Activated T-helper 1 cell treated with anti-CD3 and anti-CD28 coated beads, Interleukin-12 subunit alpha, Interleukin-12 subunit beta, Interleukin-2, Interleukin-4 antibody, amounts not matched to agents 30 ng/mL and 10 ng/mL and 1 ng/mL, durations not matched to agents 14 hours and 24 hours and 36 hours (primary cell): ENCODE measurements at regions not wholly inside any gene's neighbourhood (a gene's known extent, or its start where the extent isn't known, plus 50 kb on each side); places are given as distances from the start of the nearest gene placed in this dataset.

Experiments used
- DNase-seq: peaks from one replicate; pipeline ENCODE4 v3.0.0; 2021; ENCODE audit warnings: low spot score
- H3K27ac Mint-ChIP-seq: one replicate; pipeline ENCODE4 v1.8.0; 2021; ENCODE audit warnings: mild to moderate bottlenecking, mixed read lengths
- H3K27me3 Mint-ChIP-seq: one replicate; pipeline ENCODE4 v1.8.0; 2022; ENCODE audit warnings: mild to moderate bottlenecking, moderate library complexity, mixed read lengths; ENCODE audit not compliant: insufficient read depth
- H3K36me3 Mint-ChIP-seq: one replicate; pipeline ENCODE4 v1.8.0; 2021; ENCODE audit warnings: low read depth, mixed read lengths
- H3K4me1 Mint-ChIP-seq: one replicate; pipeline ENCODE4 v1.8.0; 2021; ENCODE audit warnings: low read depth, mixed read lengths
- H3K4me3 Mint-ChIP-seq: one replicate; pipeline ENCODE4 v1.8.0; 2021; ENCODE audit warnings: mild to moderate bottlenecking, moderate library complexity, mixed read lengths
- H3K9me3 Mint-ChIP-seq: one replicate; pipeline ENCODE4 v1.8.0; 2021; ENCODE audit warnings: mixed read lengths
- intact Hi-C: fragments of 100-400 bp; cut with micrococcal nuclease; formaldehyde crosslinking; loops from one replicate; pipeline ENCODE4 v1.15.1; 2024

- H3K4me1 Mint-ChIP-seq, result no peaks in the 10 kb centered on the region
- H3K27ac Mint-ChIP-seq, result no peak overlapping the region
- no peak overlapping the region for H3K4me3 Mint-ChIP-seq
- DNase-seq, result no peak
- no peaks in the 10 kb centered on the region for H3K9me3 Mint-ChIP-seq
- H3K36me3 Mint-ChIP-seq, result no peaks in the 10 kb centered on the region
- H3K27me3 Mint-ChIP-seq, result no peaks in the 10 kb centered on the region
- intact Hi-C loops, result no loop called here
Observed at GRCh38 chr13:97616385-97616784, 182.4 kb downstream of the RAP2A start.

GRCh38 chr13:97621025-97621424 lies 187.1 kb downstream of the RAP2A start:
- Mint-ChIP-seq H3K4me3 (no peak overlapping the region), H3K9me3 (no peaks in the 10 kb centered on the region), H3K36me3 (no peaks in the 10 kb centered on the region), H3K27me3 (no peaks in the 10 kb centered on the region), H3K4me1 (no peaks in the 10 kb centered on the region), H3K27ac (no peak overlapping the region)
- DNase-seq, result no peak
- intact Hi-C loops, result no loop called here

- H3K9me3 Mint-ChIP-seq, result no peaks in the 10 kb centered on the region
- H3K4me1 Mint-ChIP-seq, result no peaks in the 10 kb centered on the region
- H3K36me3 Mint-ChIP-seq, result no peaks in the 10 kb centered on the region
- intact Hi-C loops, result no loop called here
- no peak for DNase-seq
- H3K27ac Mint-ChIP-seq, result no peak overlapping the region
- H3K4me3 Mint-ChIP-seq, result no peak overlapping the region
- H3K27me3 Mint-ChIP-seq, result no peaks in the 10 kb centered on the region
Observed at GRCh38 chr13:97621631-97622030, 187.7 kb downstream of the RAP2A start.

GRCh38 chr13:97627566-97627965 lies 193.6 kb downstream of the RAP2A start:
- Mint-ChIP-seq H3K27me3 (peaks cover 7% of the 10 kb centered on the region), H3K4me1 (no peaks in the 10 kb centered on the region), H3K4me3 (no peak overlapping the region), H3K36me3 (no peaks in the 10 kb centered on the region), H3K27ac (no peak overlapping the region), H3K9me3 (no peaks in the 10 kb centered on the region)
- intact Hi-C loops, result no loop called here
- DNase-seq, result no peak

- Mint-ChIP-seq H3K4me3 (no peak overlapping the region), H3K27me3 (peaks cover 7% of the 10 kb centered on the region)
- intact Hi-C loops, result no loop called here
Observed at GRCh38 chr13:97629601-97630272, 195.8 kb downstream of the RAP2A start.

GRCh38 chr13:97630725-97631124 lies 196.8 kb downstream of the RAP2A start:
- H3K4me1 Mint-ChIP-seq, result no peaks in the 10 kb centered on the region
- intact Hi-C loops, result no loop called here
- H3K27ac Mint-ChIP-seq, result no peak overlapping the region
- H3K27me3 Mint-ChIP-seq, result peaks cover 7% of the 10 kb centered on the region
- H3K9me3 Mint-ChIP-seq, result no peaks in the 10 kb centered on the region
- no peak for DNase-seq
- H3K4me3 Mint-ChIP-seq, result no peak overlapping the region
- no peaks in the 10 kb centered on the region for H3K36me3 Mint-ChIP-seq

More at GRCh38 chr13:97629601-97630272, 195.8 kb downstream of the RAP2A start:
- no peaks in the 10 kb centered on the region for H3K36me3 Mint-ChIP-seq
- H3K9me3 Mint-ChIP-seq, result no peaks in the 10 kb centered on the region
- no peak for DNase-seq
- H3K4me1 Mint-ChIP-seq, result no peaks in the 10 kb centered on the region
- no peak overlapping the region for H3K27ac Mint-ChIP-seq

GRCh38 chr13:97631158-97631557 lies 197.2 kb downstream of the RAP2A start:
- no peak for DNase-seq
- no peaks in the 10 kb centered on the region for H3K36me3 Mint-ChIP-seq
- intact Hi-C loops, result no loop called here
- H3K27ac Mint-ChIP-seq, result no peak overlapping the region
- no peaks in the 10 kb centered on the region for H3K4me1 Mint-ChIP-seq
- H3K4me3 Mint-ChIP-seq, result no peak overlapping the region
- H3K27me3 Mint-ChIP-seq, result peaks cover 7% of the 10 kb centered on the region
- H3K9me3 Mint-ChIP-seq, result no peaks in the 10 kb centered on the region

GRCh38 chr13:97639236-97639635 lies 205.3 kb downstream of the RAP2A start:
- intact Hi-C loops, result no loop called here
- H3K27ac Mint-ChIP-seq, result no peak overlapping the region
- H3K4me1 Mint-ChIP-seq, result no peaks in the 10 kb centered on the region
- no peaks in the 10 kb centered on the region for H3K27me3 Mint-ChIP-seq
- H3K4me3 Mint-ChIP-seq, result no peak overlapping the region
- no peaks in the 10 kb centered on the region for H3K36me3 Mint-ChIP-seq
- no peaks in the 10 kb centered on the region for H3K9me3 Mint-ChIP-seq
- no peak for DNase-seq

GRCh38 chr13:97640268-97640667 lies 206.3 kb downstream of the RAP2A start:
- intact Hi-C loops, result no loop called here
- Mint-ChIP-seq H3K36me3 (no peaks in the 10 kb centered on the region), H3K4me1 (no peaks in the 10 kb centered on the region), H3K9me3 (no peaks in the 10 kb centered on the region), H3K27ac (no peak overlapping the region), H3K4me3 (no peak overlapping the region), H3K27me3 (no peaks in the 10 kb centered on the region)
- DNase-seq, result no peak

GRCh38 chr13:97648171-97648880 lies 214.4 kb downstream of the RAP2A start:
- intact Hi-C loops, result no loop called here
- Mint-ChIP-seq H3K4me1 (no peaks in the 10 kb centered on the region), H3K36me3 (no peaks in the 10 kb centered on the region), H3K27ac (no peak overlapping the region), H3K27me3 (peaks cover 3% of the 10 kb centered on the region), H3K4me3 (no peak overlapping the region), H3K9me3 (no peaks in the 10 kb centered on the region)
- no peak for DNase-seq

- no peaks in the 10 kb centered on the region for H3K4me1 Mint-ChIP-seq
- intact Hi-C loops, result no loop called here
- H3K9me3 Mint-ChIP-seq, result no peaks in the 10 kb centered on the region
- H3K36me3 Mint-ChIP-seq, result no peaks in the 10 kb centered on the region
- H3K4me3 Mint-ChIP-seq, result no peak overlapping the region
- no peak overlapping the region for H3K27ac Mint-ChIP-seq
- no peak for DNase-seq
- peaks cover 3% of the 10 kb centered on the region for H3K27me3 Mint-ChIP-seq
Observed at GRCh38 chr13:97648881-97649224, 214.9 kb downstream of the RAP2A start.

GRCh38 chr13:97653443-97654140 lies 219.6 kb downstream of the RAP2A start:
- Mint-ChIP-seq H3K9me3 (no peaks in the 10 kb centered on the region), H3K4me3 (no peak overlapping the region), H3K4me1 (no peaks in the 10 kb centered on the region), H3K27ac (no peak overlapping the region), H3K27me3 (peaks cover 6% of the 10 kb centered on the region), H3K36me3 (no peaks in the 10 kb centered on the region)
- intact Hi-C loops, result no loop called here
- DNase-seq, result no peak

GRCh38 chr13:97654236-97654635 lies 220.3 kb downstream of the RAP2A start:
- Mint-ChIP-seq H3K4me1 (no peaks in the 10 kb centered on the region), H3K4me3 (no peak overlapping the region), H3K27ac (no peak overlapping the region), H3K9me3 (no peaks in the 10 kb centered on the region), H3K27me3 (peaks cover 6% of the 10 kb centered on the region), H3K36me3 (no peaks in the 10 kb centered on the region)
- intact Hi-C loops, result no loop called here
- DNase-seq, result no peak
